Germinal center (tissue), 1 donor: ENCODE measurements at regions not wholly inside any gene's neighbourhood (a gene's known extent, or its start where the extent isn't known, plus 50 kb on each side); places are given as distances from the start of the nearest gene placed in this dataset.

ENCODE experiments used
- DNase-seq: peaks from one replicate; pipeline ENCODE4 v3.0.0; 2012; ENCODE audit warnings: mixed read lengths, low spot score

DNA sequence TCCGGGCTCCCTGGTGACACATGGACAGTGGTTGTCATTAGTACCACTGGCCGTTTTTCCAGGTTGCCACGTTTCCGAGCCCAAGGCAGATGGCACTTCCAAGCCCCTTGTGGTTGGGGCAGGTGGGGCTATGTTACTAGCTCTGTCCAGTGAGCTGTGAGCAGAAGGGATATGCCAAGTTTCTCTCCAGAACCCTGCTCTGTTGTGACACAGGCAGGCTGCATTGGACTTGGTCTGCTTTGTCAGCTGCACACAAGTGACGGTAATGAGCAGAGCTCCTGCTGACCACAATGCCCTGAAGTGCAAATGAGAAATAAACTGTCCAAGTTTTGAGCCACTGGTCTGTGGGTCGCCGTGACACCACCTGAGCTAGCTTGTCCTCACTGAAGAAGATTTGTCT, 118.8 kb downstream of the GYPC start:
- no peak for DNase-seq

DNA sequence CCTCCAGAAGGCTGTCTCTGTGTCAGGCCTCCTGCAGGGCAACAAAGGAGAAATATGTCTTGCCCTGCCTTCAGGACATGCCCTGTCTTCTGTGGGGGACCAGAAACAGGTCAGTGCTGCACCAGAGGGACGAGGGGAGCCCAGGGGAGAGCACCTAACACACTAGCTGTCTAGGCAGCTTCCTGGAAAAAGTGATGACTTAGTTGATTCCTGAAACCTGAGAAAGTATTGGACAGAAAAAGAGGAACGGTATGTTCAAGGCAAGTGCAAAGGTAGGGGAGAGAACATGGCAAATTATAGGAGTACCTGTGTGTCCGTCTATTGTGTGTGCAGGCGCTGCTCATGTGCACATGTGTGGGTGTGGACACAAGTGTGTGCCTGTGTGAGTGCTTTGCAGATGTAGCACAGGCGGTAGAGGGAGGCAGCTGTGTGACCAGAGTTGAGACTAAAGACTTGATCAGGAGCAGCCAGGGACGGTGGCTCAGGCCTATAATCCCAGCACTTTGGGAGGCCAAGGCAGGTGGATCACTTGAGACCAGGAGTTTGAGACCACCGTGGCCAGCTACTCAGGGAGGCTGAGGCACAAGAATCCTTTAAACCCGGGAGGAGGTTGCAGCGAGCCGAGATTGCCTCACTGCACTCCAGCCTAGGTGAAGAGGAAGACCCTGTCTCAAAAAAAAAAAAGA, 119.5 kb downstream of the GYPC start:
- no peak for DNase-seq

DNA sequence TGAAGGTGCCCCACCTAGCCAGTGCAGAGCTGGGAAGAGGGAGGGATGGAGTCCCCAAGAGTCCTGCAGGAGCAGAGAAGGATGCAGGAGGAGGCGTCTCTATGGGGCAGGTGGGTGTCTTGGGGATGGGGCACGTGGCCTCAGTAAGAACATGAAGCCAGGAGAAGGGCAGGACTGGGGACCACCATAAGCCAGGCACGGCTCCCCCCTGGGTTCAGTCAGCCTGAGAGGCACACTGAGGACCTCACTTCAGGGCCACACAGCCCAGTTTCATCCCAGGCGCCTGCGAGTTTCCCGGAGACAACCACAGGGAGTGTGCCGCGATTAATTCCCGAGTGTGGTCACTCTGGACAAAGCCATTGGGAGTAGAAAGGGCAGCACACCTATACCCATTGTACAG, 120.3 kb downstream of the GYPC start:
- DNase-seq = no peak

DNA sequence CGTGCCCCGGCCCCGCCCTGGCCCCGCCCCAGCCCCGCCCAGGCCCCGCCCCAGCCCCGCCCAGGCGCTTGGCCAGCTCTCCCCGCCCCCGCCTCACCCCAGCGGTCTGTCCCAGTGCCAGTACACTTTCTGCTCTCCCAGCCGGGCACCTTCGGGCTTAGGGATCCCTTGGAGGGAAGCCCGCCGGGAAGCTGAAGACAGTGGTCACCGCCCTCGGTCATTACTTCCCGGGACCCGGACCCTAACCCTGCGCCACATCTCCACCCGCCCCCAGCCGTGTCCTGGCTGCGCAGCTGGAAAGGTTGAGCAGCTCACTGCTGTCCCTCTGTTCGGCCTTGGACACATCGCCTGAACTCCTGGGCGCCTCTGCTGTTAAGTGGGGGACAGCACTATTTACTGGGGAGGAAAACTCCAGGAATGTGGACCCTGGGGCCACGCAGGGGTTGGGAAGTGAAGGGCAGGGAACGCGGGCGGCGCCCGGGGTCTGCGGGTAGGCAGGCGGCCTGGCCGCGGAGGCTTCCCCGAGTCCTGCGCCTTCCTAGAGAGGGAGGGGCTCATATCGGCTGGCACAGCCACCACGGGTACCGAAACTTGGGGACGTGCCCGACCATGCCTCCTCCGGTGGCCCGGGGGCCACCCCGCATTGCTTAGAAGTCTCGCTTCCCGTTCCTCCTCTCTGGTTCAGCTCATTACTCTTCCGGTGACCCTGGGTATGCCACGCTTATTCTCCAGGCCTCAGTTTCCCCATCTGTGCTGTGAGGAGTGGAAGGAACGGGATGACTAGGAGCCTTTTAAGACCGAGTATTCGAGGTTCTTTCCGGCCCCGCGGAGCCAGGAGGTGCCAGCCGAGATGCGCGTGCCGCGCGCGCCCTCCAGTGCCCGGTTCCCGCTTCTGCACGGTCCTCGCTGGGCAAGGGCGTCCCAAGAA, 121.0 kb downstream of the GYPC start:
- DNase-seq = peak; percentile 65

DNA sequence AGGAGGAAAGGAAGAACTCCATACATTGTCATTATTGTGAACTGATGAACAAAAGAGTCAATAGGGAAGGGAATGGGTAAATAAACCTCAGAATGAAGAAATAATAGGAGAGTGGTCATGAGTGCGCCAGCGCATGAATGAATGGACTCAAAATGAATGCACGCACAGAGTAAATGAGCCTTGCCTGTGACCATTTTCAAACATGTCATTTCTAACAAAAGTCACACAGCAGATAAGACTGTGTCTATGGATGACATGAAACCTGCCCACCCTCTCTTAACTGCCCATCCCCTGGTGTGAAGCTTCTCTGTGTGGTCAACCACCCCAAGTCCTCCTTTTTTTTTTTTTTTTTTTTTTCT, 121.1 kb upstream of the TEX51 start:
- DNase-seq = no peak

DNA sequence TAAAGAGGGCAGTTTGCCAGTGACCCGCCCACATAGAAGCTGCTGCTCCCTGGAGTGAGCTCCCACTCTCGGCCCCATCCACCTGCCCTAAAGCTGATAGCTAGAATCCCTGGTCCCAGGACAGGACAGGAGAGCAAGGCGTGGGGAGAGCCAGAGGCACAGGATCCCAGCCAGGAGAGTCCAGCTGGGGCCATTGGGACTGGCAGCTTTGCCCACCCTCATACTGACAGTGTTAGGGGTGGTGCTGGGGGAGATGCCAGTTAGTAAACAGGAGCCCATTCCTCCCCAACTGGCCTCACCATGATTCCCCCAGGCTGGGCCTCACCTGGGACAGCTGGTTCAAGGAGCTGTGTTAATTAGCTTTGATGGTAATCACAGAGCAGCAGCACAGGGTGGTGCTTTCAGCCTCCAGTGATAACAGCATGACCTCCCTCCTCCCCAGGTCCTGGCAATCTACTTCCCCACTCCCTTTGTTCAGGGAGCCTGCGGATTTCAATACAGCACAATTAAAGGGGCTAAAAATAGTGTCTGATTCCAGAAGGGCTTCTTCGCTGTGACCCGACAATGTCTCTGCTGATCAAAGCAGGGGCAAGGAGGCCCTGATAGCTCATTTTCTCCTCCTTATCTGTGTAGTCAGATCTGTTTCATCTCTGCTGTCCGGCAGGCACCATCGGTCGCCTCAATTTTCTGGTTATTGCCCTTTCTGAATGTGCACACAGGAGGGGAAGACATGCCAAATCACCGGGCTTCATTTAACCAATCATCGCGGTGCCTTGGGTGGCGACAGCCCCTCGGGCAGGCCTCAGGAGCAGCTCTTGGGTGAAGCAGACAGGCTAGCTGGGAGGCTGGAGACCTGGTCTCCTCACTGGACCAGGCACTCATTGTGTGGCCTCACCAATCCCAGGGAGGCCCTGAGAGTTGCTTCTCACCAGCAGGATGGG, 119.9 kb upstream of the TEX51 start:
- DNase-seq = no peak

DNA sequence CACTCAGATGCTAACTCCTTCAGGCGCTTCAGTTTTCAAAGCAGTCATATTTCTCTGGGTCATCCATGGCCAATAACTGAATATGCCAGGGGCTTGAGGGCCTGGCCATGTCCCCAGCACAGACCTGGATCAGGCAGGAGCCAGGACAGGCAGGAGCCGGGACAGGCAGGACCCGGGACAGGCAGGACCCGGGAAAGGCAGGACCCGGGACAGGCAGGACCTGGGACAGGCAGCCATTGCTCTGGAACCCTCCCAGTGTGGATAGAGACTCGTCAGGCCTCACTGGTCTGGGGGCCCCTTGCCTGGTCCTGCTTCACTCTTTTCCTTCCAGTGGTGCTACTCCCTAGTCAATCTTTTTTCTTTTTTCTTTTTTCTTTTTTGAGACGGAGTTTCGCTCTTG, 117.5 kb upstream of the TEX51 start:
- DNase-seq = no peak

DNA sequence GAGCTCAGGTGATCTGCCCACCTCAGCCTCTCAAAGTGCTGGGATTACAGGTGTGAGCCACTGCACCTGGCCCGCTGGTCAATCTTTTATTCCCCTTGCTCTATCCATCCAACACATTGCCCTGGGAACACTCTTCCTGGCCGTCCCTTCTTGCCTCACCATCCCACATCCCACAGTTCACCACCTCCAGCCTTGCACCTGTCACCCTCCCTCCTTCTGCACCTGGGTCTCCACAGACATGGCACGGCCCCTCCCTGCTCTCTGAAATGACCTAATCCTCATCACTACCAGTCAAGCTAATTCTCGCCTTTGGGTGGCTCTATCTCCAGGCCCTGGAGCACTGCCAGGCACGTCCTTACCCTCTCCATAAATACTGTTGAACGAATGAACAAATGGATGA, 116.9 kb upstream of the TEX51 start:
- DNase-seq = no peak

DNA sequence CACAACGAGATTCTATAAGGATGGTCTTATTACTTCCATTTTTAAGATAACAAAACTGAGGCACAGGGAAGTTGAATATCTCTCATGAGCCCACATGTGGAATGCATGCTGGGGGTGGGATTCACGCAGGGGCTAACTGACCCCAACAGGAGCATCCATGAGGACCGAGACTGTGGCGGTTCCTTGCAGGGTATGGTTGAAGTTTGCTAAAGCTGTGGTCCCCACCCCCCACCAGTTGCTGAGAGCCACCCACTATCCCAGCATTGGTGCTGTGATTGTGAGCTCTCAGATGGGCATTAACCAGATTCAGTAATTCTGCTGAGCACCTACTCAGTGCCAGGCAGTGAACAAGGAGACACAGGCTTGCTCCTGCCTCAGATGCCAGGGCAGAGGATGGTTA, 116.0 kb upstream of the TEX51 start:
- DNase-seq = no peak

DNA sequence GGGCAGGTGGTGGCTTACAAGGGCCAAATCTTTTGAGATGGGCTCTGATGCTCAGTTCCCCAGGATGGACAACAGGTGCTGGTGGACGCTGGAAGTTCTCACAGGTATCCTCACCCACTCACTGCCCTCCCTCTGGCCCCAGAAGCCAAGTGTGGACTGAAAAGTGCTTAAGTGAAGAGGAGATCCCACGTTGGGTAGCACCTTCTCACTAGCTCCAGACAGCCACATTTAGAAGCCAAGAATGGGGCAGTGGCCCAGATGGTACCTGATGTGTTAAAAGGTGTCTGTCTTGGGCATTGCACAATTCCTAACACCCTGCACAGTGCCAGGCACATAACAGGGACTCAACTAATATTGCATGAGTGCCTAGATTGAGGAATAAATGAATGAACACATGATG, 115.3 kb upstream of the TEX51 start:
- DNase-seq = no peak

DNA sequence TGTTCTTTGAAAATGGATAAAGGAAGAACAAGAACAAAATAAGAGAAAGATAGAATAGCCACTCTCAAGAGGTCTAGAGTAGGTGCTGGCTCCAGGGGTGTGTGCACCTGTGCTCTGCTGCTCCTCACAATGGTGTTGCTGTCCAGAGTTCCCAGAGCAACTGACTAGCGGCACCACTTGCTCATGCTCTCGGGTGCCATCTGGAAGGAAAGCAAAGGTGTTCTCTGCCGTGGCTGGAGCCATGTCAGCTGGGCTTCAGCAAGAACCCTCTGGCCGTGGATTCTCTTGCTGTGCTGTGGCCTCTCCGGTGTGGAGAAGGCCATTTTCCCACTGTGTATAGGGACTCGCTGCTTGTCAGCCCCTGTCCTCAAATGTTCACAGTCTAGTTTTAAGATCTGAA, 114.6 kb upstream of the TEX51 start:
- DNase-seq = no peak

DNA sequence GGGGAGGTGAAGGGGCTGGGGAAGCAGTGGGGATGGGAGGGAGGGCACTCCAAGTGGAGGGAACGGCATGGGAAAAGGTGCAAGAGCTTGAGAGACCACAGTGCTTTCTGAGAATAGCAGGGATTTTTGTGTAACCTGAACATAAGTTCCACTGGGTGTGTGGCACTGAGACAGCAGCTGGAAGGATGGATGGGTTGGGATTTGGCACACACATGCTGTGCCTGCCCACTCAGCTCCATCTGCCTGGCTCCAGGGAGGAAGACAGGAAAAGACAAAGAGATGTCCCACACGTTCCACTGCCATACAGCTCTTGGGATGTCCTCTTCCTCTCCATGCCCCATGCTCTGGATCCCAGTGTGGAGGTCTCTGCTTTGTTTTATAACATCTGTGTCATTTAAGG, 114.1 kb upstream of the TEX51 start:
- DNase-seq = no peak

DNA sequence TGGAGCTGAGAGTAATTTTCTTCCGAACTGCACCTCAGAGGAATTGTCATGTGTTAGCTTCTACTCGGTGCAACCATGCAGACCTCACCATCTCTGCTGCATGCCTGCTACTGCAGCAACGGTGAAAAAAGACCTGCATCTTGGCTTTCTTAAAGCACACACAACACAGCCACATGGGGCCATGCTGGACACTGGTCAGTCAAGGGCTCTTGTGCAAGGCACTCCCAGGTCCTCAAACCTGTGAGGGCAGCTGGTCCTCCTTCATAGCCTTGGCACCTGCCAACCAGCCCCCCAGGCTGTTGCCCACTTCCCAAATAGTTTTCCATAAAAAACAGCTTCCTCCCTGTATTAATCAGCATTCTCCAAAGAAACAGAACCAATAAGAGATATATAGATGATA, 113.5 kb upstream of the TEX51 start:
- no peak for DNase-seq

DNA sequence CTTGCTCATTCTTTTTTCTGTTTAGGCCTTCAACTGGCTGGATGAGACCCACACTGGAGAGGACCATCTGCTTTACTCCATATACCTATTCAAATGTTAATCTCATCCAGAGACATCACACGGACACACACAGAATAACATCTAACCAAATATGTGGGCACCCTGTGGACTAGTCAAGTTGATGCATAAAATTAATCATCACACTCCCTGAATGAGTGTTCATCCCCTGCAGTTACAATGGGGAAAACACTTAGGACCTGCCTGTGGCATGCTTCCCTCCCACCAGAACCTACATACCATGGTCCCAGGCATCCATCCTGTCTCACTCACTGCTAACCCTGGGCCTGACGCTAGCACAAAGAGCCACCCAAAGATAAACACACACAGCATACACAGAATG, 112.8 kb upstream of the TEX51 start:
- no peak for DNase-seq

DNA sequence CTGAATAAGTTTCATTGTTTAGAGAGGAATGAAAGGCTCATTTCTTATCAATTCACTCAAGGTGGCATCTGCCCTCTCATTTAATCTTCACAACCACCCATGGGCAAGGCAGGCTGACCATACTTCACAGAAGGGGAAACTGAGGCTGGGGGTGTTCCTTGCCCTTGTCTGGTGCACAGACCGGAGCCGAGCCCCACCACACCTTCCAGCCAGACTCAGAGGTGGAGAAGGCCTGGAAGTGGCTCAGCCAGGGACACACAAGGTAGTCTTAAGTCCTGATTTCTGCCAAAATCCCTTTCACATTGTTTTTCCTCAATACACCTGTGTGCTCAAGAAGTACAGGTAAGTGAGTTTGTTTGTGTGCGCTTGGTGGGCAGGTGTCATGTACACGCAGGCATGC, 111.9 kb upstream of the TEX51 start:
- no peak for DNase-seq

DNA sequence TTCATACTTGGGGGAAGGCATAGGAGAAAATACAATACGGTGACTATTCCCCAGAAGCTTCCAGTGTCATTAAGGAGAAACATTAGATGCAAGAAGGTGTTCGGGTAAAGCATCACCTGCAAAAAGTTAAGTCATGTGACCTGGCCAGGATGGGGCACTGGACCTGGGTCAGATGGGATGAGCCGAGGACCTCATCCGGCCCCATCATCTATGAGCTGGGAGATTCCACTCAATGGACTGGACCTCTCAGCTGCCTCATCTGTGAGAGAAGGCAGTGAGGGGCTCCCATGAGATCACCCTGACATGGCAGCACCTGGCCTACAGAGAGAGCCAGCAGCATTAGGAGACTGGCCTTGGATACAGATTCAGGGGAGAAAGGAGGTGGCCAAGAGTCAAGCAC, 111.4 kb upstream of the TEX51 start:
- DNase-seq = no peak

DNA sequence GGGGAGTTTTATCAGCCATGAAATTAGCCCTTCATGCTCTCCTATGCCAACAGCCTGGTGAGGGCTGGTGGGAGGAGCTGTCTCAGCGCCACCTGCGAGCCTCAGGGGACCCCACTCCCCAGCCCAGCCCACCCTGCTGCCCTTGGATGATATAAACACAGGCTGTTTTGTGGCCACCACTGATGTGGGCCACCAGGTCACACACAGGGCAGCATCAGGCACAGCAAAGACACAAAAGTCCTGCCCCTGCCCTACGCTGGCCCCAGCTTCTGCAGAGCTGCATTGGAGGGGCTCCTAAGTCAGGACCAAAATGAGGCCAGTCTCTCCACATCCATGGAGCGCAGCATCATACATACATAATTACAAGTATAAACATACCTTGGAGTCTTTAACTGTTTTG, 110.6 kb upstream of the TEX51 start:
- DNase-seq = no peak

DNA sequence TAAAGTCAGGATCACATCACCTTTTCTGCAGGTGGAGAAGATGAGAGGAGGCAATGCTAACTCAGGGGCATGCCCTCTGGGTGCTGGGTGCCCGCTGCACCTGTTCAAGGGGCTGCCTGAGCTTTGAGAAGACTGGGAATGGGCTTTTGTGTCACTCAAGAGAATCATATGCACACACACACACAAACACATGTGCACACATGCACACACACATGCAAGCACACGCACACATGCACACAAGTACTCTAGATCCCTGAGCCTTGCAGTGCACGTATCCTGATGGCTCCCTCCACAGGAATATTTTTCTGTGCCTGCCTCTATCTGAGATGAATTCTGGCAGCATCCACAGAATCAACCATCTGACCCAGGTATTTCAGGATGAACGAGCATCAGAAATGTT, 110.0 kb upstream of the TEX51 start:
- DNase-seq = no peak

DNA sequence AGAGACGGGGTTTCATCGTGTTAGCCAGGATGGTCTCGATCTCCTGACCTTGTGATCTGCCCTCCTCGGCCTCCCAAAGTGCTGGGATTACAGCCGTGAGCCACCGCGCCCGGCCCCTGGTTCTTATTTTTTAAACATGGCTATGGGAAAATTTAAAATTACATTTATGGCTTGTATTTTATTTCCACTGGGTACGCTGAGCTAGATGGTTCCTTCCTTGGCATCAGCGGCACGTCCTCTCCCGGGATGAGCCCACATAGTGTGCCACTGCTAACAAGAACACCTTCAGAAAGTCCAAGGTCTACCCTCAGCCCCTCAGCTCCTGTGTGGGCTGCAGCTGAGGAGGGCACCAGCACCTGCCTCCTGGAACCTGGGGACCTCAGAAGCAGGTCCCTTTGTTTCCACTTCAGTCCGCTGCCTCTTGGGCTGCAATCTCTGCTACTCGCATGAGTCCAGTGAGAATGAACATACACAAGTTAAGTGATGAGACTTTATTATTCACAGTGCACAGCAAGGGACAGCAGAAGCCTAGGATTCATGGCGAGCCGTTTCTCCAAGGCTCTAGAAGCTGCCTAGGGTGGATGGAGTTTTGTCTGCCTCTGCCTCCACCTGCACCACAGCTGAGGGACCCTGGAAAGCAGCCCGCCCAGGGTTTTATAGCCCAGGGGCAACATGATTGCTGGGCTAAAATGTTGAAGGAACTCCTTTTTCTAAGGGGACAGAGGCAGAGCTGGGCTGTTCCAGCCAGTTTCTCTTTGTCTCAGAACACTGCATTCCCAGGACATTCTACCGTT, 107.5 kb upstream of the TEX51 start:
- DNase-seq = no peak

DNA sequence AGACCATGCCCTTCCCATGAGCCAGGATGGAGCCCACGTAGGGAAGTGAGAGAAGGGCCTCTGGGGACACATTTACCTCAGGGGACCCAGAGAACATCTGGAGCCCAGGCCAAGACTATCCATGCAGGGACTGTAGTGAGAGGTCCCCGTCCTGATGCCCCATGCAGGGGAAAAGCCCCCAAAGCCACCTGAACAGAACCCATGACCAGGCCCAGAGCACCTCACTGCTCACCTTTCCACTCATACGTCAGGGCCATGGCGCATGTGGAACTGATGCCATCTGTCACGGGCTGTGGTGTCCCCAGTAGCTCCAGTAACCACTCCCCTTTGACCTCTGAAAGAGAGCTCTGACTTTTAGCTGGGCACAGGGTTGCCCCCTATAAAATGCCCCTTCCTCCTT, 106.5 kb upstream of the TEX51 start:
- DNase-seq = no peak

DNA sequence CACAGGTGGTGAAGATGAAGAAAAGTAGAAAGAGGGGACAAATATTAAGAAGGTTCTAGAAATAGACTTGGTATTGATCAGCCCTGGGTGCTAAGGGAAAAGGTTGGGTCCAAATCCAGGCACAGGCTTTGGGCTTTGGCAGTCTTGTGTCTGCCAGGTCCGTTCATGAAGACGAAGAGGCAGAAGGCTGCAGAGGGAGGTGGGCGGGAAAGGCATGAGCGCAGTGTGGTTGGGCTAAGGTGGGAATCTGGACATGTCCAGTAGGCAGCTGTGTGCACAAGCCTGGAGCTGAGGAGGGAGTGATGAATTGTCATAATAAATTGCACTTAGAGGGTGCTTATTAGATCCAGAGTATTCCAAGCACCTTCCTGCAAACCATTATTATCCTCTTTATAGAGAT, 105.7 kb upstream of the TEX51 start:
- DNase-seq = no peak
